Neural cell (in vitro differentiated cells): ENCODE measurements at regions not wholly inside any gene's neighbourhood (a gene's known extent, or its start where the extent isn't known, plus 50 kb on each side); places are given as distances from the start of the nearest gene placed in this dataset.

ENCODE experiments used
- H2AFZ ChIP-seq: fragments of 200-600, 300-800 bp; sonication (generic), shearing (Covaris generic); 2 replicates; pipeline ENCODE4 v1.6.0; 2014; ENCODE audit warnings: low read depth, mild to moderate bottlenecking, antibody characterized with exemption, low read length, moderate library complexity
- H3F3A ChIP-seq: fragments of 200-600 bp; shearing (Covaris generic); 2 replicates; pipeline ENCODE4 v1.6.1; 2016; ENCODE audit warnings: mild to moderate bottlenecking, moderate library complexity, mixed read lengths, antibody characterized with exemption, low read length; ENCODE audit not compliant: insufficient read depth, poor library complexity, severe bottlenecking
- H3K27ac ChIP-seq: fragments of 200-600, 300-800 bp; sonication (generic), shearing (Covaris generic); 2 replicates; pipeline ENCODE4 v1.5.1; 2014; ENCODE audit warnings: mild to moderate bottlenecking, low read length, moderate library complexity
- H3K27me3 ChIP-seq: fragments of 300-800, 200-600 bp; sonication (generic), shearing (Covaris generic); 2 replicates; pipeline ENCODE4 v1.6.0; 2014; ENCODE audit warnings: mild to moderate bottlenecking, low read depth, low read length, moderate library complexity; ENCODE audit not compliant: insufficient read depth
- H3K36me3 ChIP-seq: fragments of 300-800, 200-600 bp; sonication (generic), shearing (Covaris generic); 2 replicates; pipeline ENCODE4 v1.5.1; 2014; ENCODE audit warnings: mild to moderate bottlenecking, antibody characterized with exemption, low read length, moderate library complexity; ENCODE audit not compliant: insufficient read depth
- H3K4me2 ChIP-seq: fragments of 300-800, 200-600 bp; sonication (generic), shearing (Covaris generic); 2 replicates; pipeline ENCODE4 v1.6.0; 2014; ENCODE audit warnings: mild to moderate bottlenecking, low read length
- H3K4me3 ChIP-seq: fragments of 300-800, 200-600 bp; sonication (generic), shearing (Covaris generic); 2 replicates; pipeline ENCODE4 v1.5.1; 2014; ENCODE audit warnings: mild to moderate bottlenecking, low read length, moderate library complexity
- H3K79me2 ChIP-seq: fragments of 200-600 bp; shearing (Covaris generic); replicated peaks from 2 replicates; pipeline ENCODE4 v1.6.0; 2014; ENCODE audit warnings: mild to moderate bottlenecking, low read length, moderate library complexity; ENCODE audit not compliant: insufficient read depth
- H3K9ac ChIP-seq: fragments of 300-800, 200-600 bp; sonication (generic), shearing (Covaris generic); 2 replicates; pipeline ENCODE4 v1.6.1; 2016; ENCODE audit warnings: mild to moderate bottlenecking, low read length, mixed read lengths
- H3K9me2 ChIP-seq: fragments of 200-600 bp; shearing (Covaris generic); 2 replicates; pipeline ENCODE4 v1.6.1; 2016; ENCODE audit warnings: mild to moderate bottlenecking, low read length, mixed read lengths; ENCODE audit not compliant: insufficient read depth
- H3K9me3 ChIP-seq: fragments of 200-600, 300-800 bp; sonication (generic), shearing (Covaris generic); 2 replicates; pipeline ENCODE4 v1.6.1; 2016; ENCODE audit warnings: mild to moderate bottlenecking, mixed run types, low read length, moderate library complexity, mixed read lengths
- H4K20me1 ChIP-seq: fragments of 200-600 bp; shearing (Covaris generic); 2 replicates; pipeline ENCODE4 v1.6.1; 2016; ENCODE audit warnings: mild to moderate bottlenecking, mixed run types; ENCODE audit not compliant: insufficient read depth
- EP300 ChIP-seq: fragments of 450-650 bp; conservative IDR thresholded peaks from 2 replicates; pipeline ENCODE4 v1.6.1; 2014; ENCODE audit warnings: antibody characterized with exemption, mild to moderate bottlenecking, moderate library complexity; ENCODE audit not compliant: poor library complexity, severe bottlenecking
- EZH2 ChIP-seq: fragments of 200-600, 300-800 bp; shearing (Covaris generic), sonication (generic); IDR thresholded peaks from 2 replicates; pipeline ENCODE4 v1.6.1; 2014; ENCODE audit warnings: antibody characterized with exemption, low read length, borderline replicate concordance, mild to moderate bottlenecking; ENCODE audit not compliant: insufficient read depth, poor library complexity, severe bottlenecking
- MXI1 ChIP-seq: fragments of 450-650 bp; conservative IDR thresholded peaks from 2 replicates; pipeline ENCODE4 v1.6.1; 2014; ENCODE audit warnings: antibody characterized with exemption, mild to moderate bottlenecking; ENCODE audit not compliant: poor library complexity, severe bottlenecking
- POLR2AphosphoS5 ChIP-seq: IDR thresholded peaks from 2 replicates; pipeline ENCODE4 v1.6.1; 2012
- RAD21 ChIP-seq: fragments of 450-650 bp; conservative IDR thresholded peaks from 2 replicates; pipeline ENCODE4 v1.6.1; 2014; ENCODE audit warnings: antibody characterized with exemption, mild to moderate bottlenecking, moderate library complexity
- REST ChIP-seq: IDR thresholded peaks from 2 replicates; pipeline ENCODE4 v1.6.1; 2012; ENCODE audit warnings: borderline replicate concordance
- SMC3 ChIP-seq: fragments of 450-650 bp; conservative IDR thresholded peaks from 2 replicates; pipeline ENCODE4 v1.6.1; 2014; ENCODE audit warnings: antibody characterized with exemption, mild to moderate bottlenecking, moderate library complexity; ENCODE audit not compliant: poor library complexity
- TAF1 ChIP-seq: IDR thresholded peaks from 2 replicates; pipeline ENCODE4 v1.6.1; 2012; ENCODE audit warnings: low read depth
- TF ChIP-seq, protein P1 (sequence below): fragments of 450-650 bp; IDR thresholded peaks from 2 replicates; pipeline ENCODE4 v1.5.1; 2014; ENCODE audit warnings: antibody characterized with exemption, mild to moderate bottlenecking, moderate library complexity; ENCODE audit not compliant: poor library complexity, severe bottlenecking

DNA sequence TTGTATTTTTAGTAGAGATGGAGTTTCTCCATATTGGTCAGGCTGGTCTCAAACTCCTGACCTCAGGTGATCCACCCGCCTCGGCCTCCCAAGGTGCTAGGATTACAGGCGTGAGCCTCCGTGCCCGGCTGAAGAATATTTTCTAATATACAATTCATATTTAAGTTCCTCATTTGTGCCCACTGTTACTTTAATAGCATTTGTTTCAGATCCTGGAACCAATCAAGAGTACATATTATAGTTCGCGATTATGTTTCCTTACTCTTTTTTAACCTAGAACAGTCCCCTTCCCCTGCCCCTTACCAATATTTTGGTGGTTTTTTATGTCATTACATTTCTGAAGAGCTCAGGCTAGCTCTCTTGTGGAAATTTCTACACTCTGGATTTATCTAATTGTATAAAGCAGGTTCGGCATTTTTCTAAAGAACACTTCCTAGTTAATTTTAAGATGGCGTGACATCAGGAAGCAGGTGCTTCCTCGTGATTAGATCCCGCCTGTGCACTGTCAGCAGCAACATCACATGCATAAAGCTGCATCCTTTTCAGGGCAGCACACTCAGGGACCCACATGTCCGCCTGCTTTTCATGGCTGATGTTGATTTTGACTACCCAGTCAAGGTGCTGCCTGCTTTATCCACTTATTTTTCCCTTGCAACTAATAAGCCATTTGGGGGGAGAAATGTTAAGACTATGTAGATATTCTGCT, 88.7 kb upstream of the EPHB3 start:
- H3K4me3 ChIP-seq, result no peak overlapping the region
- no peaks in the 10 kb centered on the region for H3K9me3 ChIP-seq
- H3K79me2 ChIP-seq, result no peaks in the 10 kb centered on the region
- no peak overlapping the region for H3K4me2 ChIP-seq
- H4K20me1 ChIP-seq, result no peaks in the 10 kb centered on the region
- no peak overlapping the region for H2AFZ ChIP-seq
- no peaks in the 10 kb centered on the region for H3K36me3 ChIP-seq
- no peak overlapping the region for H3K27ac ChIP-seq
- H3K27me3 ChIP-seq, result no peaks in the 10 kb centered on the region
- no peaks in the 10 kb centered on the region for H3K9me2 ChIP-seq
- H3K9ac ChIP-seq, result no peak overlapping the region
- no peaks in the 10 kb centered on the region for H3F3A ChIP-seq
- TF ChIP-seq SMC3 (no peak), REST (no peak), POLR2AphosphoS5 (no peak), RAD21 (no peak), EP300 (no peak), TAF1 (no peak), MXI1 (no peak), EZH2 (no peak)
- TF ChIP-seq, protein P1, sequence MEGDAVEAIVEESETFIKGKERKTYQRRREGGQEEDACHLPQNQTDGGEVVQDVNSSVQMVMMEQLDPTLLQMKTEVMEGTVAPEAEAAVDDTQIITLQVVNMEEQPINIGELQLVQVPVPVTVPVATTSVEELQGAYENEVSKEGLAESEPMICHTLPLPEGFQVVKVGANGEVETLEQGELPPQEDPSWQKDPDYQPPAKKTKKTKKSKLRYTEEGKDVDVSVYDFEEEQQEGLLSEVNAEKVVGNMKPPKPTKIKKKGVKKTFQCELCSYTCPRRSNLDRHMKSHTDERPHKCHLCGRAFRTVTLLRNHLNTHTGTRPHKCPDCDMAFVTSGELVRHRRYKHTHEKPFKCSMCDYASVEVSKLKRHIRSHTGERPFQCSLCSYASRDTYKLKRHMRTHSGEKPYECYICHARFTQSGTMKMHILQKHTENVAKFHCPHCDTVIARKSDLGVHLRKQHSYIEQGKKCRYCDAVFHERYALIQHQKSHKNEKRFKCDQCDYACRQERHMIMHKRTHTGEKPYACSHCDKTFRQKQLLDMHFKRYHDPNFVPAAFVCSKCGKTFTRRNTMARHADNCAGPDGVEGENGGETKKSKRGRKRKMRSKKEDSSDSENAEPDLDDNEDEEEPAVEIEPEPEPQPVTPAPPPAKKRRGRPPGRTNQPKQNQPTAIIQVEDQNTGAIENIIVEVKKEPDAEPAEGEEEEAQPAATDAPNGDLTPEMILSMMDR, result no peak

DNA sequence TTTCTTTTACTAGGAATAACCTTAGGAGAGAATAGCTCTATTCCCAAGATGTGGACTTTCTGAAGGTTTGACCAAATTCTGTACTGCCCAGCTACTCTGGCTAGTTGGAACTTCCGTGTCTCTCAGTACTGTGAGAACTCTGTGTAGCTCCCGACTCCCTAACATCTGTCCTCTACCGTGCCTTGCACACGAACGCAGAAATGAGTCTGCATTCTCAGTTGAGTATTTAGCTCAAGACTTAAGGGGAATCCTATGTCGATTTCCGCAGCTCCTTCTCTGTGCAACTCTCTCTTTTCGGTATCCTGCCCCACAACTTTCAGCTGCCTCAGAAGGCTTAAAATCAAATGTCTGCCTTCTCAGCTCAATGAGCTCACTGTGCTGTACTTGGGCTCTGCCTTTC, 86.7 kb upstream of the EPHB3 start:
- Histone ChIP-seq H3K79me2 (no peaks in the 10 kb centered on the region), H3F3A (no peaks in the 10 kb centered on the region), H3K9me3 (no peaks in the 10 kb centered on the region), H3K27ac (no peak overlapping the region), H3K9ac (no peak overlapping the region), H3K4me2 (no peak overlapping the region), H4K20me1 (no peaks in the 10 kb centered on the region), H2AFZ (no peak overlapping the region), H3K9me2 (no peaks in the 10 kb centered on the region), H3K27me3 (no peaks in the 10 kb centered on the region), H3K4me3 (no peak overlapping the region), H3K36me3 (no peaks in the 10 kb centered on the region)
- no peak for TF ChIP-seq EP300
- TF ChIP-seq TAF1, result no peak
- no peak for TF ChIP-seq POLR2AphosphoS5
- TF ChIP-seq, protein P1, result no peak
- TF ChIP-seq MXI1, result no peak
- TF ChIP-seq SMC3, result no peak
- TF ChIP-seq RAD21, result no peak
